Type B pancreatic cell (in vitro differentiated cells): ENCODE measurements at regions not wholly inside any gene's neighbourhood (a gene's known extent, or its start where the extent isn't known, plus 50 kb on each side); places are given as distances from the start of the nearest gene placed in this dataset.

Source experiments
- DNase-seq: peaks from one replicate; pipeline ENCODE4 v3.0.0; 2021; ENCODE audit warnings: mixed read lengths; ENCODE audit not compliant: unreplicated experiment; ENCODE audit errors: extremely low spot score
- H3K27ac Mint-ChIP-seq: 2 replicates; pipeline ENCODE4 v1.8.0; 2021; ENCODE audit warnings: mild to moderate bottlenecking, mixed read lengths
- H3K27me3 Mint-ChIP-seq: 2 replicates; pipeline ENCODE4 v1.8.0; 2021; ENCODE audit warnings: mixed read lengths
- H3K36me3 Mint-ChIP-seq: 2 replicates; pipeline ENCODE4 v1.8.0; 2021; ENCODE audit warnings: mixed read lengths
- H3K4me1 Mint-ChIP-seq: one replicate; pipeline ENCODE4 v1.8.0; 2021; ENCODE audit warnings: mixed read lengths; ENCODE audit not compliant: unreplicated experiment
- H3K4me3 Mint-ChIP-seq: 2 replicates; pipeline ENCODE4 v1.8.0; 2021; ENCODE audit warnings: mild to moderate bottlenecking, mixed read lengths
- H3K9me3 Mint-ChIP-seq: 2 replicates; pipeline ENCODE4 v1.8.0; 2021; ENCODE audit warnings: mixed read lengths
- TF ChIP-seq, protein P1 (sequence below): fragments of 200-600 bp; sonication (generic); conservative IDR thresholded peaks from 2 replicates; pipeline ENCODE4 v1.5.0; 2021; ENCODE audit warnings: antibody characterized with exemption, mild to moderate bottlenecking

DNA sequence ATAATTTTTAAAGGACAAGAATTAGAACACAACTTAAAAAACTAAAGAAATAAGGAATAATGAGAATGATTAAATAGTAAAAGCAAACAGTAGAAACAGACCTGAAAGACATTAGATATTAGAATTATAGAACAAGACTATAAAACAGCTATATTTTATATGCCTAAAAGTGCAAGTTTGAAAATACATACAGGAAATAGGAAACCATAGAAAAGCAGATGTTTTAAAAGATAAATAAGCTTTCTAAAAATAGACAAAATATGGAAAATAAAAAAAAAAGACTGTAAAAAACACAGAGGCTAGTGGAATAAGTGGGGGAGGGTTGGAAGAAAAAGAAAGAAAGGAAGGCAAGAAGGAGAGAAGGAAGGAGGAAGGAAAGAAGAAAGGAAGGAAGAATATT lies 407.3 kb downstream of the IDS start:
- TF ChIP-seq, protein P1, sequence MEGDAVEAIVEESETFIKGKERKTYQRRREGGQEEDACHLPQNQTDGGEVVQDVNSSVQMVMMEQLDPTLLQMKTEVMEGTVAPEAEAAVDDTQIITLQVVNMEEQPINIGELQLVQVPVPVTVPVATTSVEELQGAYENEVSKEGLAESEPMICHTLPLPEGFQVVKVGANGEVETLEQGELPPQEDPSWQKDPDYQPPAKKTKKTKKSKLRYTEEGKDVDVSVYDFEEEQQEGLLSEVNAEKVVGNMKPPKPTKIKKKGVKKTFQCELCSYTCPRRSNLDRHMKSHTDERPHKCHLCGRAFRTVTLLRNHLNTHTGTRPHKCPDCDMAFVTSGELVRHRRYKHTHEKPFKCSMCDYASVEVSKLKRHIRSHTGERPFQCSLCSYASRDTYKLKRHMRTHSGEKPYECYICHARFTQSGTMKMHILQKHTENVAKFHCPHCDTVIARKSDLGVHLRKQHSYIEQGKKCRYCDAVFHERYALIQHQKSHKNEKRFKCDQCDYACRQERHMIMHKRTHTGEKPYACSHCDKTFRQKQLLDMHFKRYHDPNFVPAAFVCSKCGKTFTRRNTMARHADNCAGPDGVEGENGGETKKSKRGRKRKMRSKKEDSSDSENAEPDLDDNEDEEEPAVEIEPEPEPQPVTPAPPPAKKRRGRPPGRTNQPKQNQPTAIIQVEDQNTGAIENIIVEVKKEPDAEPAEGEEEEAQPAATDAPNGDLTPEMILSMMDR = no peak
- no peak overlapping the region for H3K27ac Mint-ChIP-seq
- no peaks in the 10 kb centered on the region for H3K36me3 Mint-ChIP-seq
- H3K9me3 Mint-ChIP-seq = no peaks in the 10 kb centered on the region
- DNase-seq = no peak
- no peaks in the 10 kb centered on the region for H3K4me1 Mint-ChIP-seq
- H3K27me3 Mint-ChIP-seq = no peaks in the 10 kb centered on the region
- no peak overlapping the region for H3K4me3 Mint-ChIP-seq

DNA sequence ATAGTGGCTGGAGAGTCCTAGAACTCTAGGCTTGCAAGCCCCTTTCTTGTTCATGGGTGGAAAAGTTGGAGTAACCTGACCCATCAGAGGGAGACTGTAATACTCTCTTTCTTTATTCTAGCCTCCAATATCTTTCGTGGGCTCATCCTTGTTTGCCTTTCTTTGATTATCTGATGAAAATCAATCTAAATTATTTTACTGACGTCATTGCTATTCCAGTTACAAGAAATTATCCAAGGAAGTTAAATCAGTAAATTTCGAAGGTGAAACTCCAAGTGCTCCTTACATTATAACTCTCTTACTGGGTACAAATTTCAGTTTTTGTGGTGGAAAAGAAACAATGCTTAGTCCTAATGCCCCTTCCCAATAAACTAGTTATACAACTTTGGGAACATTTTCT lies 412.9 kb downstream of the IDS start:
- no peaks in the 10 kb centered on the region for H3K9me3 Mint-ChIP-seq
- H3K27me3 Mint-ChIP-seq = no peaks in the 10 kb centered on the region
- DNase-seq = no peak
- no peaks in the 10 kb centered on the region for H3K4me1 Mint-ChIP-seq
- TF ChIP-seq, protein P1 = no peak
- no peak overlapping the region for H3K27ac Mint-ChIP-seq
- no peak overlapping the region for H3K4me3 Mint-ChIP-seq
- H3K36me3 Mint-ChIP-seq = no peaks in the 10 kb centered on the region

DNA sequence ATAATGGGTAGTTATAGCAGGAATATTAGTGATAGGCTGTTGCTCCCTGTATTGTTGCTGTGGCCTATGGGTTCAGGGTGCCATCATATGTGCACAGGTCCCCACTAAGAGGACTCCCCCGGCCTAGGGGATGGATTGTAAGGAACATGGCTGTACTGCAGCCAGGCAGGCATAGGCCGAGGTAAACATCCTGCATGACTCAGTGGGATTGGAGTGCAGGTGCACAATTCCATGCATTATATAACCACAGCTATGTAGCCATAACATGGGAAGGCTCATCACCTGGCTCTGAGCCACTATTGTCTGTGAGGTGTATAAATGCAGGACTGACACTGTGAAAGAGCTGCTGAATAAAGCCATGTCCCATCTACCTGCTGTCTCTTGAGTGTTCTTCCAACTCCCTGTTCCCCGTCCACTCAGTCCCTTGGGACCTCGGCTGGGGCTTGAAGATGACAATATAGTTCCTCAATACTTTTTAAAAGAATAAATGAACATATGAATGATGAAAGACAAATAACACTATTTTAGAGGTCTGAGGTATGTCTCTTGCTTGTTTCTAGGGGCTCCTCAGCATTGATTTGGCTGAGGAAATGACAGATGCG lies 425.2 kb downstream of the IDS start:
- no peak for DNase-seq
- Mint-ChIP-seq H3K27me3 (no peaks in the 10 kb centered on the region), H3K9me3 (no peaks in the 10 kb centered on the region), H3K27ac (no peak overlapping the region), H3K36me3 (no peaks in the 10 kb centered on the region), H3K4me3 (no peak overlapping the region), H3K4me1 (no peaks in the 10 kb centered on the region)
- TF ChIP-seq, protein P1 = no peak

DNA sequence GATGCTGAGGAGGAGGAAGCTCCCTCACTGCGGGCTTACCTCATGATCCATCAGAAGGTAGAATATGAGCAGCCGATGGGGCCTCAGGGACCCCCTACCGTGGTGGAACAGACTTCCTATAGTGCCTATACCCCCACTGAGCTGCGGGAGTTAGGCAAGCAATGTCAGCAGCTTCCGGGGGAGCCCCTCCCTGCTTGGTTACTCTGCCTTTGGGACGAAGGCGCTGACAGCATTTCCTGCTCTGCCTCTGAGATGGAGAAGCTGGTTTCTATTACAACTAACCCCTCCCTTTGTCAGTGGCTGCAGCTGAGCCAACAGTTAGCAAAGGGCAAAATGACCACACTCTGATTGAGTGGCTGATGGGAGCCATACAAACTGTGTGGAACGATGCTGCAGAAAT lies 430.7 kb downstream of the IDS start:
- H3K4me3 Mint-ChIP-seq = no peak overlapping the region
- H3K27me3 Mint-ChIP-seq = no peaks in the 10 kb centered on the region
- no peaks in the 10 kb centered on the region for H3K36me3 Mint-ChIP-seq
- no peak for DNase-seq
- TF ChIP-seq, protein P1 = no peak
- no peaks in the 10 kb centered on the region for H3K4me1 Mint-ChIP-seq
- no peak overlapping the region for H3K27ac Mint-ChIP-seq
- no peaks in the 10 kb centered on the region for H3K9me3 Mint-ChIP-seq

DNA sequence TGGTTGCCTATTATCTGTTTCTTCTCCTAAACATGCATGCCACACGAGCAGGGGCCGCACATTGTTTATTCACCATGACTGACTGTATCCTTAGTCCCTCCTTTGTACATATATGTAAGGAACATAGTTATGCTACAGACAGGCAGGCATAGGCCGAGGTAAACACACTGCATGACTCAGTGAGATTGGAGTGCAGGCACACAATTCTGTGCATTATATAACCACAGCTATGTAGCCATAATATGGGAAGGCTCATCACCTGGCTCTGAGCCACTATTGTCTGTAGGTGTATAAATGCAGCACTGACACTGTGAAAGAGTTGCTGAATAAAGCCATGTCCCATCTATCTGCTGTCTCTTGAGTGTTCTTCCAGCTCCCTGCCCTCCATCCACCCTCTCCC lies 431.6 kb downstream of the IDS start:
- Mint-ChIP-seq H3K4me1 (no peaks in the 10 kb centered on the region), H3K9me3 (no peaks in the 10 kb centered on the region), H3K36me3 (no peaks in the 10 kb centered on the region), H3K4me3 (no peak overlapping the region), H3K27me3 (no peaks in the 10 kb centered on the region), H3K27ac (no peak overlapping the region)
- TF ChIP-seq, protein P1 = no peak
- DNase-seq = no peak

DNA sequence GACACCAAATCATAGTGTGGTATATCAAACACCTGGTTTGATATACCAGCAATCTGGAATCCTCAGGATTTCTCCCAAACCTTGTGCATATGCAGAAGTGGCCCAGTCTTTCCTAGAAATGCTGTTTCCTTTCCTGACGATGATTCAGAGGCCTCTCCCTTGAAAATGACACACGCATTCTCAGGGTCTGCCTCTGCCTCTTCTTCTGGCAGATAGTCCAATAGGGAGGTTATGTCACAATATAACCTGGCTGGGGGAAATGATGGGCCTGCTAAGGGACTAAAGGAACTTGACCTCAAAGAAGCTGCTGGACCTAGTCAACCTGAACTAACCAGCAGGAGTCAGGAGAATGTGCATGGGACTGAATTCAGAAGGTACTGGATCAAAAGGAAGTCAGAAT lies 435.2 kb downstream of the IDS start:
- TF ChIP-seq, protein P1 = no peak
- no peaks in the 10 kb centered on the region for H3K27me3 Mint-ChIP-seq

More for the DNA sequence above, 435.2 kb downstream of the IDS start:
- H3K27ac Mint-ChIP-seq = no peak overlapping the region
- no peaks in the 10 kb centered on the region for H3K9me3 Mint-ChIP-seq
- no peaks in the 10 kb centered on the region for H3K4me1 Mint-ChIP-seq
- no peak overlapping the region for H3K4me3 Mint-ChIP-seq
- no peak for DNase-seq
- H3K36me3 Mint-ChIP-seq = no peaks in the 10 kb centered on the region
